ENCODE measurements at regions not wholly inside any gene's neighbourhood (a gene's known extent, or its start where the extent isn't known, plus 50 kb on each side); places are given as distances from the start of the nearest gene placed in this dataset.

- TF ChIP-seq CTCF (IDR thresholded peaks at IDR 0.05 in 4 of 5, conservative IDR thresholded peaks at IDR 0.05 in 1 of 5) (no peak), POLR2A (IDR thresholded peaks at IDR 0.05) (no peak)
Observed at GRCh38 chr1:90405726-90406125, 311.4 kb downstream of the BARHL2 start.
